Transverse colon (tissue), 4 donors: ENCODE measurements at regions not wholly inside any gene's neighbourhood (a gene's known extent, or its start where the extent isn't known, plus 50 kb on each side); places are given as distances from the start of the nearest gene placed in this dataset.

Source experiments
- DNase-seq: peaks from one replicate; pipeline ENCODE4 v3.0.0-alpha.2; 2019
- H3K27ac ChIP-seq, 4 donors: fragments of 200-600 bp; sonication (generic); 2 replicates each; pipeline ENCODE4 v1.5.1; 2016 to 2018; ENCODE audit warnings: inconsistent platforms in 4 of 4
- H3K27me3 ChIP-seq: fragments of 200-600 bp; sonication (generic); 2 replicates; pipeline ENCODE4 v1.5.1; 2017; ENCODE audit warnings: inconsistent platforms
- H3K36me3 ChIP-seq, 4 donors: fragments of 200-600 bp; sonication (generic); 2 replicates each; pipeline ENCODE4 v1.5.1; 2017 to 2019; ENCODE audit warnings: inconsistent platforms in 4 of 4
- H3K4me1 ChIP-seq, 4 donors: fragments of 200-600 bp; sonication (generic); 2 replicates each; pipeline ENCODE4 v1.5.1; 2017 to 2020; ENCODE audit warnings: inconsistent platforms in 4 of 4
- H3K4me3 ChIP-seq, 4 donors: fragments of 200-600 bp; sonication (generic); 1 replicate in 1 of 4; 2 replicates in 3 of 4; pipeline versions ENCODE4 v1.5.1 to v1.6.1; 2017 to 2019; ENCODE audit warnings: inconsistent platforms in 4 of 4
- H3K9me3 ChIP-seq, 2 donors: fragments of 200-600 bp; sonication (generic); 2 replicates each; pipeline ENCODE4 v1.5.1; 2017 to 2019; ENCODE audit warnings: inconsistent platforms in 2 of 2
- CTCF ChIP-seq, 5 experiments: fragments of 200-600 bp in 3 of 5; fragments of 450-650 bp in 2 of 5; sonication (generic) in 3 of 5; IDR thresholded peaks; 1 replicate in 2 of 5; 2 replicates in 3 of 5; pipeline ENCODE4 v1.5.1; 2016 to 2017; ENCODE audit warnings: antibody characterized with exemption in 5 of 5, inconsistent platforms in 3 of 5, mild to moderate bottlenecking in 2 of 5, moderate library complexity in 1 of 5
- EP300 ChIP-seq: sonication (generic); formaldehyde crosslinking; IDR thresholded peaks from one replicate; pipeline ENCODE4 v1.6.1; 2017; ENCODE audit warnings: antibody characterized with exemption, low read depth
- POLR2A ChIP-seq: fragments of 450-650 bp; IDR thresholded peaks from one replicate; pipeline ENCODE4 v1.6.1; 2016; ENCODE audit warnings: antibody characterized with exemption, mild to moderate bottlenecking, moderate library complexity
- POLR2AphosphoS5 ChIP-seq, 3 donors: sonication (generic); formaldehyde crosslinking; IDR thresholded peaks; one replicate each; pipeline ENCODE4 v1.6.1; 2016; ENCODE audit warnings: antibody characterized with exemption in 3 of 3
- WGBS, 2 donors: methylation state at CpG; one replicate each; pipeline ENCODE4 v1.1.5; 2018; ENCODE audit warnings: low coverage in 1 of 2; 5-methylcytosine and 5-hydroxymethylcytosine counted together
- in situ Hi-C, 4 donors: fragments of 200-750 bp; cut with MboI; loops; one replicate each; pipeline versions ENCODE4 v1.15.0 to v1.15.1; 2017; ENCODE audit warnings: low sequenced_read_pairs in 3 of 4, low pct_ligation_motif_present in 1 of 4, low pct_unique_long_range_greater_than_20kb in 1 of 4
- intact Hi-C: fragments of 100-400 bp; cut with DNase I; formaldehyde crosslinking; loops from one replicate; pipeline ENCODE4 v1.15.1; 2023; ENCODE audit warnings: low total_unique reads

- Histone ChIP-seq H3K4me1 (peaks cover 0 to 4% (median 0%) of the 10 kb centered on the region in 4 donors), H3K36me3 (no peaks in the 10 kb centered on the region), H3K9me3 (no peaks in the 10 kb centered on the region), H3K27ac (peak overlapping the region in 1 of 4 donors; percentile 62), H3K27me3 (no peaks in the 10 kb centered on the region), H3K4me3 (no peak overlapping the region)
- TF ChIP-seq CTCF (IDR thresholded peaks at IDR 0.05) (no peak), POLR2A (no peak), EP300 (no peak), POLR2AphosphoS5 (IDR thresholded peaks at IDR 0.05) (no peak)
- intact Hi-C loops (no loop called here), in situ Hi-C loops (no loop called here)
- DNase-seq: peak; percentile 8
Observed at GRCh38 chr17:13182450-13182849, 164.6 kb upstream of the ELAC2 start.

GRCh38 chr17:13181683-13182082 is 163.9 kb upstream of the ELAC2 start:
- DNase-seq: no peak
- no peaks in the 10 kb centered on the region for H3K27me3 ChIP-seq
- H3K27ac ChIP-seq: peak overlapping the region in 1 of 4 donors; percentile 62
- TF ChIP-seq POLR2AphosphoS5 (IDR thresholded peaks at IDR 0.05): no peak
- TF ChIP-seq POLR2A: no peak
- TF ChIP-seq EP300: no peak
- no peak for TF ChIP-seq CTCF (IDR thresholded peaks at IDR 0.05)
- H3K4me3 ChIP-seq: no peak overlapping the region
- H3K4me1 ChIP-seq: peaks cover 0 to 4% (median 0%) of the 10 kb centered on the region in 4 donors
- intact Hi-C loops (no loop called here), in situ Hi-C loops (no loop called here)
- 55 to 82% methylated on average over 1 to 2 of the region's 2 CpGs for WGBS, 2 donors
- H3K36me3 ChIP-seq: no peaks in the 10 kb centered on the region
- no peaks in the 10 kb centered on the region for H3K9me3 ChIP-seq

- Histone ChIP-seq H3K4me1 (no peaks in the 10 kb centered on the region), H3K36me3 (no peaks in the 10 kb centered on the region), H3K27me3 (no peaks in the 10 kb centered on the region), H3K4me3 (no peak overlapping the region), H3K27ac (no peak overlapping the region), H3K9me3 (peaks cover 7 to 9% of the 10 kb centered on the region in 2 donors)
- in situ Hi-C loops (no loop called here), intact Hi-C loops (no loop called here)
- no peak for DNase-seq
- WGBS, 2 donors: 45 to 69% methylated on average over 3 to 4 of the region's 4 CpGs
- TF ChIP-seq POLR2AphosphoS5 (IDR thresholded peaks at IDR 0.05) (no peak), EP300 (no peak), POLR2A (no peak), CTCF (IDR thresholded peaks at IDR 0.05) (no peak)
Observed at GRCh38 chr17:13176436-13176835, 158.6 kb upstream of the ELAC2 start.

- Histone ChIP-seq H3K27ac (no peak overlapping the region), H3K9me3 (peaks cover 7 to 16% of the 10 kb centered on the region in 2 donors), H3K27me3 (no peaks in the 10 kb centered on the region), H3K4me3 (no peak overlapping the region), H3K36me3 (no peaks in the 10 kb centered on the region), H3K4me1 (no peaks in the 10 kb centered on the region)
- in situ Hi-C loops (no loop called here), intact Hi-C loops (no loop called here)
- no peak for DNase-seq
- TF ChIP-seq POLR2A: no peak
- TF ChIP-seq POLR2AphosphoS5 (IDR thresholded peaks at IDR 0.05): no peak
- TF ChIP-seq EP300: no peak
- TF ChIP-seq CTCF (IDR thresholded peaks at IDR 0.05): no peak
- WGBS, 2 donors: 78 to 85% methylated on average over 1 of the region's 1 CpG
Observed at GRCh38 chr17:13171790-13172189, 154.0 kb upstream of the ELAC2 start.
